ENCODE measurements at regions not wholly inside any gene's neighbourhood (a gene's known extent, or its start where the extent isn't known, plus 50 kb on each side); places are given as distances from the start of the nearest gene placed in this dataset.

- DNase-seq: no peak
Observed at GRCh38 chr1:17907999-17908398, 152.9 kb downstream of the ACTL8 start.

GRCh38 chr1:17908945-17909344, 153.8 kb downstream of the ACTL8 start:
- DNase-seq: no peak

- DNase-seq: peak; percentile 29
Observed at GRCh38 chr1:17909634-17910033, 154.5 kb downstream of the ACTL8 start.

GRCh38 chr1:17911791-17912190, 156.7 kb downstream of the ACTL8 start:
- no peak for DNase-seq

GRCh38 chr1:17912491-17912890, 157.4 kb downstream of the ACTL8 start:
- no peak for DNase-seq

DNA sequence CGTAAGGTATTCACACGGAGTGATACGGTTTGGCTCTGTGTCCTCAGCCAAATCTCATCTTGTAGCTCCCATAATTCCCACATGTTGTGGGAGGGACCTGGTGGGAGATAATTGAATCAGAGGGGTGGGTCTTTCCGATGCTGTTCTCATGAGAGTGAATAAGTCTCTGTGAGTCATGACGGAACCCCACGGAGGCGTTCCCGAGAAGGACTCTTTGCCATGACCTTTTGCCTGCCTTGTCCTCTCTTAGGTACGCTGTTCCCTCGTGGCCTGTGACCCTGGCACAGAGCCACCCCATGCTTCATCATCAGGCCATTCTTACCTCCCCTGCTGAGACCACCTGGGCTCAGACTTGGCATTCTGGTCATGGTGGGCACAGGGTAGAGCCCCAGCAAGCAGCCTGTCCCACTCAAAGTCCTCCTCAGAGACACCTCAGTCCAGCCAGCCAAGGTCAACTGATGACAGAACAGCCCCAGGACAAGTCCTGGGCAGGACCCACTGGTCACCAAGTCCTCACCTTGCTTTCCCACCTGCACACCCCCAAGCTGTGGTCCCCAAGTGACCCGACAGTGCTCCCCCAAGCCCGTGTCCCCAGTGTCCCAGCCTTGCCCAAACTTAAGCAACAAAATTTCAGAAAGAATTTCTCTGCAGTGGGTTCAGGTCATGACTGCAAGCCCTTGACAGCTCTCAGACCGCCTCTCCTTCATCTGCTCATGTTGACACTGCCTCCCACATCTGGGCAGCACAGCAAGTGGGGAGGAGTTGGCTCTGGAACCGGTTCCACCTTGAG, 158.4 kb downstream of the ACTL8 start:
- no peak for DNase-seq

DNA sequence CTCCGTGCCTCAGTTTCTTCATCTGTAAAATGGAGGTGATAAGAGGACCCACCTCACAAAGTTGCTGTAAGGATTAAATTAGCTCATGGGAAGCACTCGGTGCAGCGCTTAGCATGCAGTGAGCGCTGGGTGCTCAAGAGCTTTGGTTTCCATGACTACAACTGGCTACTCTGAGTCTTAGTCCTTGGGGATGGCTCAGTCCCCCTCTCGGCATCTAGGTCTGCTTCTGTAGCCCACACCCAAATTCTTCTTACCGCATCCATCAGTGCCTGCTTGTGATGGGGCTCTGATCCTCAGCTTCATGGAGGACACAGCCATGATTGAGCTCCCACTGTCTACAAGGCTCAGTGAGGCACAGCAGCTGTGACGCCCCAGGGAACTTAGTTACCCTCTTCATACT, 159.0 kb downstream of the ACTL8 start:
- no peak for DNase-seq

- DNase-seq: no peak
Observed at GRCh38 chr1:17914987-17915386, 159.9 kb downstream of the ACTL8 start.

- DNase-seq: no peak
Observed at GRCh38 chr1:17915511-17916197, 160.5 kb downstream of the ACTL8 start.

DNA sequence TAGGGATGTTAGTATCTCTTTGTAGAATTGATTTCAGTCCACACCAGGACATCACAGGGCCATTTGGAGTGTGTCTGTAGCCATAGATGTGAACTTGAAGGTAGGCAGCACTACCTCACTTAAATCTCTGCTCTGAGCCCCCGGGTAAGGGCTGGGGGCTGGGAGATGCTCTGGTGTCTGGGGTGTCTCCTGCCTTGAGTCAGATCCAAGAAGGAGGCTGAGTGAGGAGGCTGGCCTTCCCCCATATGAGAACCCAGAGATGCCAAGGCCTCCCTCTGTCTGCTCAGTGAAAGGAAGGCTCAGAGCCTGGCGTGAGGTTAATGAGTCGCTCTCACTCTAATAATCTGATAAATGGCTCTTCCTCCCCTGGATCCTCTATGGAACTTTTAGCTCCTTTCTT, 161.6 kb downstream of the ACTL8 start:
- no peak for DNase-seq

DNA sequence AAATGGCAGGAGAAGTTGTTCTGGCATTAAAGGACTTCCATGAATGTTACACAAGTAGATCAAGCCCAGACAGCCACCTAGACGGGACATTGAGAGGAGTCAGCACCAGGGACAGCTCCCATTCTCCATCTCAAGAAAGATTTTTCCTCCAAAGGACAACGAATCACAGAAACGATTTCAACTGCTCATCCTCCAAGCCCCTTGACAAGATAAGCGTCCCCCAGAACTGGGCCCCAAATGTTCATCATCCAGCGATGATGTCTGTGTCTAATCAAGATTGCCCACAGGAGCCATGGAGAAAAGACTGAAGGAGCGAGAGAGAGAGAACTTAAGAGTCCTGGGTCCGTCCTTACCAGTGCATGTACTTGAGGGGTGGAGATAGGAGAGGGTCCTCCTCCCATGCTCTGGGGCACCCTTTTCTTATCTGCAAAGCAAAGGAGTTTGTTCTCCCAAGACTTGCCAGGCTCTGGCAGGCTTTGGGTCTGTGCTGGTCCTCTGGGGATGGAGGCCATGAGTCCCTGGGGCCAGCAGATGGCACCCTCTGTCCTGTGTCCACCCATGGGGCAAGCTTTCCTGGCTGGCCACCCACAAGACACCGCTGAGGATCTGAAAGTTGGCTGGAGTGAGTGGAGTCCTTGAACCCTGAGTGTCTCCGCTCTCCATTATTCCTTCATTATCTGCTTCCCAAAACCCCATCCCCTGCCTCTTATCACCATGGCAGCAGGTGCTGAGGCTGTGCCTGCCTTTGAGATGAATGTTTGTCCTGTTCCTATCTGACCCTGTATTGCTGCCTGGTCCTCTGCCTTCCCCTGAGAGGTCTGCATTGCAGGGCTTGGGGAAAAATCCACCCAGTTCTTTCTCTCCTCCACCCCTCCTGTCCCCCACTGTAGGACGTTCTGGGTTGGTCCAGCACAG, 164.6 kb downstream of the ACTL8 start:
- DNase-seq: peak; percentile 41

- DNase-seq: no peak
Observed at GRCh38 chr1:17920881-17921640, 165.9 kb downstream of the ACTL8 start.

- peak; percentile 29 for DNase-seq
Observed at GRCh38 chr1:17922833-17923232, 167.7 kb downstream of the ACTL8 start.

DNA sequence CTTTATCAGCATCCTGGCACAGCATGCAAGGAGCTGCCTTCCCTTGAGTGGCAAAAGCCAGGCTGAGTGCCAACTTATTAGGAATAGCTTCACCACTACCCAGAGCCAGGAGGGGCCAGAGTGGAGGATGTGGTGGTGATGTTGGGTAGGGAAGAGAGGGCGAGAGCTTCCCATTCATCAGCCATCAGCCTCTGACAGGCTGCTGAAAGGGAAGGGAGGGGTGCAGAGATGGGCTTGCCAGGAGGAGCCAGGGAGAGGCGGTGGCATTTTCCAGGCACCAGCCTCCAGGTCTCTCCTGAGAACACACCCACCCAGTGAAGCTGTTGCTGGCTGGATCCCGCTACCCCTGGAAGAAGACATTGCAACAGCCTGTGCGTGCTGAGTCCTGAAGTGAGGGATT, 168.5 kb downstream of the ACTL8 start:
- no peak for DNase-seq

- no peak for DNase-seq
Observed at GRCh38 chr1:17924578-17924977, 169.4 kb downstream of the ACTL8 start.

DNA sequence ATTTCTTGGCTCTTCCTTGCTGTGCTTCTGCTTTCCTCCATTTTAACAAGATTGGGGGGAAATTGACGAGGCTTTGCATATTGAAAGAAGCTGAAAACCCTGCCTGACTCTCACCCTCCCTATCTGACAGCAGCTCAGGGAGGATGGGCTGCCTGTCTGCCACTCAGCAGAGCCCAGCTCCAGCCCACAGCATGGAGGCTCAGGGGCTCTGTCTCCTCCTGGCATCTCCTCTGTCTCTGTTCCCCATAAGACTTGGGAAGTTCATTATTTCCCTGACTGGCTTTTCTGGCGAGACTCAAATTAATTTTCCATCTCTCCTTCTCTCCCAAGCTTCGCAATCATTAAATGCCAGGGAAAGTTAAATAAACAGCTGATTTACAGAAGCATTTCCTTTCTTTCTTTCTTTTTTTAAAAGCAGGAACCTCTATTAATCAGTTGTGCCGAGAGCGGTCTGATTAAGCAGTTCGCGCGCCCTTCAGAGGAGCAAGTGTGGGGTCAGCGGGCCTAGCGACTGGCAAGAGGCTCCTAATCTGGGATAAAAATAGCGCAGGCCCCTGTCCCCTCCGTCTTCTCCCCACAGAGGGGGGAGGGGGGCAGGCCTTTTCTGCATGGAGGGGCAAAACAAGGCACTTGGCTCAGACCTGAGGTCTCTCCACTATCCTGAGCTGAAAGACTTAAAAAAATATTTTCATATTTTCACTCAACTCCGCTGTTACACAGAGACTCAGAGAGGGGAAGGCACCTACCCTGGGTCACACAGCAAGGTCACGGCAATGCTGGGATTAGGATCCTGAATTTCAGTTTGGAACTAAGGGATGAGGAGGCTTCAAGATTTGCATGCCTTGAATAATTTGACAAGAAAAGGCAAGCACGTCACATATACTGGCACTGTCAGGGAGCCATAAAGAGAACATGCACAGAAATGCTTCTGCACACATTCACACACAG, 170.4 kb downstream of the ACTL8 start:
- DNase-seq: no peak

DNA sequence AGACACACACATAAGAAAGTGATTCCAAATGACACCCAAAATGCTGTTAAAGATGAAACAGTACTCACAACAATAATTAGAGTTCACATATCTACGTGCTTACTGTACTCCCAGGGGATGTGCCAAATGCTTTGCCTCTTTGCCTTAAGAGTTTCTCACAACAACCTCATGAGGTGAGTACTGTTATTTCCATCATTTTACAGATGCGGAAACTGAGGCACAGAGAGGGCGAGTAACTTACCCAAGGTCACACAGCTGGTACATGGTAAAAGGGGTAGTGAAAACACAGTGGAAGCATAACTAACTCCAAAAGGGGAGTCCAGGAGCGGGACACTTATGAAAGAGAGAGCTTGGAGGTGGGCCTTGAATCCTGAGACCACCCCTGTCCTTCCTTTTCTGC, 171.8 kb downstream of the ACTL8 start:
- no peak for DNase-seq

DNA sequence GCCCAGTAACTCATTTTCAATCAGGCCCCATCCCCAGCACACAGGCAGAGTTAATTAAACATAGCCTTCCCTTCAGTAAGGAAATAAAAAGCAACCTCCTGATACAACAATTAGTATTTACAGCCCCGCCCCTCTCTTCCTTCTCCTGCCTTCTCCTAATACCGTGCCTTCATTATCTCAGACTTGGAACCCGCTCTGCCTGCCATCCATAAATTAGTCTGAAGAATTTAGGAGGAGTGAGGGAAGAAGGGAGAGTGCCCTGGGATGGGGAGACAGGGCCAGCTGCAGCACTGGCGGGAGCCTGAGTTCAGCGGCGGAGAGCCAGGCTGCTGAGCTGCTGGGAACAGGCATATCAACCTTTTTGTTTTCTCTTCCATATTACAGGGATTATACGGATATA, 172.8 kb downstream of the ACTL8 start:
- no peak for DNase-seq

DNA sequence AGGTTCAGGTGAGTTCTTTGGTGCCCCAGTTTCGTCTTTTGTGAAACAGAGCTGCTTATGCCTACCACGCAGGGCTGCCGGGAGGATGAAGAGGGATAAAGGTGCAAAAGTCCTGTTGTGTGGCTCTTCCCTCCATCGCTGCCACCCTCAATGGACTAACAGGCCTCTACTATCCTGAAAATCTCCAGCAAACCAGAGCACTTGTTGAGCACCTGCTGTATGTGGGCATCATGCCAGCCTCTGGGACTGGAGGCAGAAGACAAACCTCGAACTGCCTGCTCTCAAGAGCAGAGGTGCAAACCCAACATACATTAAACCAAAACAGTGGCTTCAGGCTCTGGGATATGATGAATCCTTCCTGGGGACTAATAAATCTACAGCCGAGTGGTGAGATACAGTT, 174.1 kb downstream of the ACTL8 start:
- DNase-seq: no peak

GRCh38 chr1:17930635-17931034, 175.5 kb downstream of the ACTL8 start:
- DNase-seq: no peak

GRCh38 chr1:17932164-17932563, 175.4 kb upstream of the IGSF21 start:
- DNase-seq: no peak

DNA sequence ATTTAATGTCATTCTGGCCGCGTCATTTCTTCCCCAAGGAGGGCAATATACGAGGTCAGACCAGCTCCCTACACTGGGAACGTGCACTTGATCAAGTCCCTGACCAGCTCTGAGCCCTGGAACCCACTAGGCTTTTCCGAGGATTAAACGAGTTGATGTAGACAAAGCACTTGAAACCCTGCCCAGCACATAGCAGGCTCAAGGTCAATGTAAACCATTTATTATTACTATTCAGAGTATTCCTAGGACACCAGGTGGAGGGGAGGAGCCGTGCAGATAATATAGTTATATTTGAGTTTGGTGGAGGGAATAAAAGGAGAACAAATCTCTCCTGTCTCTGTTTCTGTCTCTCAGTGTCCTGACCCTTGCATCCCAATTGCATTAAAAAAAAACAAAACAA, 174.1 kb upstream of the IGSF21 start:
- no peak for DNase-seq

All from EL (cell line).